Thyroid gland (tissue), 4 donors: ENCODE measurements at regions not wholly inside any gene's neighbourhood (a gene's known extent, or its start where the extent isn't known, plus 50 kb on each side); places are given as distances from the start of the nearest gene placed in this dataset.

ENCODE experiments used
- DNase-seq, 2 donors: peaks; one replicate each; pipeline ENCODE4 v3.0.0-alpha.2; 2019
- H3K27ac ChIP-seq, 3 donors: fragments of 200-600 bp; sonication (generic); 1 replicate in 2 of 3; 2 replicates in 1 of 3; pipeline ENCODE4 v1.5.1; 2016 to 2019; ENCODE audit warnings: mild to moderate bottlenecking in 1 of 3, moderate library complexity in 1 of 3
- H3K27me3 ChIP-seq: fragments of 200-600 bp; sonication (generic); one replicate; pipeline ENCODE4 v1.5.1; 2019
- H3K36me3 ChIP-seq, 2 donors: fragments of 200-600 bp; sonication (generic); one replicate each; pipeline ENCODE4 v1.5.1; 2016 to 2019
- H3K4me1 ChIP-seq, 2 donors: fragments of 200-600 bp; sonication (generic); one replicate each; pipeline ENCODE4 v1.5.1; 2017 to 2019
- H3K4me3 ChIP-seq, 3 donors: fragments of 200-600 bp; sonication (generic); replicated peaks in 1 of 3; 1 replicate in 2 of 3; 2 replicates in 1 of 3; pipeline ENCODE4 v1.5.1; 2016; ENCODE audit warnings: mild to moderate bottlenecking in 1 of 3
- H3K9me3 ChIP-seq: fragments of 200-600 bp; sonication (generic); one replicate; pipeline ENCODE4 v1.5.1; 2017
- CTCF ChIP-seq, 6 experiments: fragments of 200-600 bp in 3 of 6; fragments of 450-650 bp in 3 of 6; sonication (generic) in 3 of 6; IDR thresholded peaks; one replicate each; pipeline ENCODE4 v1.5.1; 2016 to 2019; ENCODE audit warnings: antibody characterized with exemption in 6 of 6, mild to moderate bottlenecking in 2 of 6, inconsistent platforms in 1 of 6, moderate library complexity in 1 of 6
- POLR2A ChIP-seq, 2 donors: fragments of 450-650 bp; IDR thresholded peaks; one replicate each; pipeline ENCODE4 v1.6.1; 2017; ENCODE audit warnings: antibody characterized with exemption in 2 of 2, mild to moderate bottlenecking in 2 of 2, moderate library complexity in 1 of 2
- WGBS, 2 donors: methylation state at CpG; one replicate each; pipeline ENCODE4 v1.1.5; 2017; 5-methylcytosine and 5-hydroxymethylcytosine counted together
- intact Hi-C: fragments of 100-400 bp; cut with DNase I; formaldehyde crosslinking; loops from one replicate; pipeline ENCODE4 v1.15.1; 2023

GRCh38 chr18:75504469-75504868, 77.0 kb upstream of the SMIM21 start:
- intact Hi-C loops: loop anchor here (10.0 kb wide), 1 partner anchor 130 kb away; no protein-coding TSS in a partner anchor
- WGBS, 2 donors: 24 to 39% methylated on average over 6 to 7 of the region's 7 CpGs
- Histone ChIP-seq H3K27me3 (no peaks in the 10 kb centered on the region), H3K4me3 (no peak overlapping the region), H3K27ac (no peak overlapping the region), H3K36me3 (no peaks in the 10 kb centered on the region), H3K9me3 (no peaks in the 10 kb centered on the region), H3K4me1 (peaks cover 0 to 12% of the 10 kb centered on the region in 2 donors)
- TF ChIP-seq POLR2A (IDR thresholded peaks at IDR 0.05): no peak
- no peak for TF ChIP-seq CTCF (IDR thresholded peaks at IDR 0.05)
- DNase-seq: peak; percentile 83

GRCh38 chr18:75503615-75504014, 76.1 kb upstream of the SMIM21 start:
- no peak overlapping the region for H3K4me3 ChIP-seq
- H3K27me3 ChIP-seq: no peaks in the 10 kb centered on the region
- no peaks in the 10 kb centered on the region for H3K9me3 ChIP-seq
- H3K4me1 ChIP-seq: peaks cover 0 to 12% of the 10 kb centered on the region in 2 donors
- intact Hi-C loops: loop anchor here (10.0 kb wide), 1 partner anchor 131 kb away; no protein-coding TSS in a partner anchor
- no peaks in the 10 kb centered on the region for H3K36me3 ChIP-seq
- DNase-seq: no peak
- 89 to 96% methylated on average over 2 of the region's 2 CpGs for WGBS, 2 donors
- H3K27ac ChIP-seq: no peak overlapping the region
- TF ChIP-seq CTCF (IDR thresholded peaks at IDR 0.05) (no peak), POLR2A (IDR thresholded peaks at IDR 0.05) (no peak)

GRCh38 chr18:75502286-75502685, 74.8 kb upstream of the SMIM21 start:
- no peaks in the 10 kb centered on the region for H3K9me3 ChIP-seq
- no peak overlapping the region for H3K4me3 ChIP-seq
- H3K27ac ChIP-seq: no peak overlapping the region
- 80 to 89% methylated on average over 4 of the region's 4 CpGs for WGBS, 2 donors
- no peaks in the 10 kb centered on the region for H3K27me3 ChIP-seq
- peaks cover 0 to 12% of the 10 kb centered on the region in 2 donors for H3K4me1 ChIP-seq
- DNase-seq: no peak
- TF ChIP-seq POLR2A (IDR thresholded peaks at IDR 0.05) (no peak), CTCF (IDR thresholded peaks at IDR 0.05) (no peak)
- intact Hi-C loops: loop anchor here (10.0 kb wide), 1 partner anchor 133 kb away; no protein-coding TSS in a partner anchor
- no peaks in the 10 kb centered on the region for H3K36me3 ChIP-seq

GRCh38 chr18:75500545-75500944, 73.0 kb upstream of the SMIM21 start:
- intact Hi-C loops: loop anchor here (10.0 kb wide), 1 partner anchor 134 kb away; no protein-coding TSS in a partner anchor
- Histone ChIP-seq H3K36me3 (no peaks in the 10 kb centered on the region), H3K4me1 (peaks cover 0 to 12% of the 10 kb centered on the region in 2 donors), H3K27ac (no peak overlapping the region), H3K4me3 (no peak overlapping the region), H3K9me3 (no peaks in the 10 kb centered on the region), H3K27me3 (no peaks in the 10 kb centered on the region)
- TF ChIP-seq CTCF (IDR thresholded peaks at IDR 0.05) (no peak), POLR2A (IDR thresholded peaks at IDR 0.05) (no peak)
- 86 to 92% methylated on average over 2 of the region's 2 CpGs for WGBS, 2 donors
- DNase-seq: no peak

GRCh38 chr18:75497576-75498235, 70.2 kb upstream of the SMIM21 start:
- no peak for DNase-seq
- WGBS, 2 donors: 59 to 78% methylated on average over 8 of the region's 8 CpGs
- Histone ChIP-seq H3K36me3 (no peaks in the 10 kb centered on the region), H3K27me3 (no peaks in the 10 kb centered on the region), H3K4me3 (no peak overlapping the region), H3K9me3 (no peaks in the 10 kb centered on the region), H3K4me1 (no peaks in the 10 kb centered on the region), H3K27ac (no peak overlapping the region)
- TF ChIP-seq POLR2A (IDR thresholded peaks at IDR 0.05): no peak
- no peak for TF ChIP-seq CTCF (IDR thresholded peaks at IDR 0.05)
- intact Hi-C loops: no loop called here
